ENCODE measurements at regions not wholly inside any gene's neighbourhood (a gene's known extent, or its start where the extent isn't known, plus 50 kb on each side); places are given as distances from the start of the nearest gene placed in this dataset.

DNA sequence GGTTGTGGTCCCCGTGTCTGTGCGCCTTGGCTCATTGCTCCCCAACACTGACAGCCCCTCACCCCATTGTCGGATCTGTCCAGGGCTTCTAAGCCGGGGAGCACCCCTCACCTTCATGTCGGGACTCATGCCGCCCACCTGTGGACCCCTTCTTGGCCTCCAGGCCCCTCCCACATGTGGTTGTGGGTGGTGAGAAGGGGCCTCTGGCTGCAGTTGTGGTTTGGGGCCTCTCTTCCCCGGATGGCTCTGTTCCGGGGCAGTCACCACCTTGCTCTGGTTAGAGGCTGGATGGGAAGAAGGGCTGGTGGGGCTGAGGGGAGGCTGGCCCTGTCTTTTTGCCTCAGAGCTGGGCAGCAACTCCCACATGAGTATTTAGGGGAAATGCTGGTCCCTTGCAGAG is 158.6 kb upstream of the C1orf174 start:
- Histone ChIP-seq H3K27ac (no peak overlapping the region), H3K4me3 (no peak overlapping the region), H3K4me1 (replicated peaks in 1 of 2) (peaks cover 12 to 39% of the 10 kb centered on the region in 2 donors)
- 92 to 100% methylated on average over 1 to 2 of the region's 8 CpGs; no CpG with 5 or more reads in 8 of the 10 experiments for WGBS, 10 experiments
- in situ Hi-C loops (cut with MboI; ENCODE audit: low pct_unique_long_range_greater_than_20kb in 2 of 9, low sequenced_read_pairs in 9 of 9, unreplicated experiment in 9 of 9), result no loop called here
- no peak for ATAC-seq (replicated peaks in 6 of 8)

DNA sequence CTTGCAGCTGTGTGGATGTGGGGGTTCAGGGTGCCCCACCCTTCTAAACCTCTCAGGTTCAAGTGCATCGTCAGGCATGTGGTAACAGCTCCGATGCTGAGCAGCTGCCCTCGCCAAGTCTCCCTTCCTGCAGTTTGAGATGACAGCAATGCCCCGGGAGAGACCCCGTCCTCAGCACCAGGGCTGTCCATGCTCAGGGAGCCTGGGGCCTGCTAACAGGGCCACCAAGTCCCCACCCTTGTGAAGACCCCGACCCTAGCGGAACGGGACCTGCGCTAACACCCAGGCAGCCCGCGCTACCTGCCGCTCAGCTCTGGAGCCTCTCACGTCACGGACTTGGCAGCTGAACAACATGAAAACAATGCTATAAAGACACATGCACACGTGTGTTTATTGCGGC is 159.2 kb upstream of the C1orf174 start:
- H3K4me1 ChIP-seq (replicated peaks in 1 of 2), result peaks cover 10 to 33% of the 10 kb centered on the region in 2 donors
- in situ Hi-C loops (cut with MboI; ENCODE audit: low pct_unique_long_range_greater_than_20kb in 2 of 9, low sequenced_read_pairs in 9 of 9, unreplicated experiment in 9 of 9), result no loop called here
- 0 to 93% (median 73%) methylated on average over 1 to 11 of the region's 16 CpGs; no CpG with 5 or more reads in 6 of the 10 experiments for WGBS, 10 experiments
- ATAC-seq (replicated peaks in 6 of 8), result no peak
- H3K4me3 ChIP-seq, result no peak overlapping the region
- no peak overlapping the region for H3K27ac ChIP-seq

DNA sequence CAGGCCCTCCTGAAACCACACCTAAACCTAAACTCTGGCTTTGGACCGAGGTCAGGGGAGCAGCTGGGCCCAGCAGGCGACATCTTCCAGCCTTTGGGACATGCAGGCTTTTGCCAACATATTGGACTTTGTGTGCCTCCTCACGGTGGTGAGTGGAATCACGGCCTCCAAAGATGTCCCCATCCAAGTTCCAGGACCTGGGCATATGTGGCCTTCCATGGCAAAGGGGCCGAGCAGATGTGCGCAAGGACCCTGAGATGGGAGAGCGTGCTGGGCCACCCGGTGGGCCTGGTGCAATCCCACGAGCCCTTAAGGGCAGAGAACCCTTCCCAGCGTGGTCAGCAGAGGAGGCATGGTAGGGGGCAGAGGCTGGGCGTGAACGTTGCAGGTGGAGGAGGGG is 160.8 kb upstream of the C1orf174 start:
- 17 to 90% (median 53%) methylated on average over 1 to 6 of the region's 12 CpGs; no CpG with 5 or more reads in 3 of the 10 experiments for WGBS, 10 experiments
- in situ Hi-C loops (cut with MboI; ENCODE audit: low pct_unique_long_range_greater_than_20kb in 2 of 9, low sequenced_read_pairs in 9 of 9, unreplicated experiment in 9 of 9), result no loop called here
- no peak overlapping the region for H3K4me3 ChIP-seq
- ATAC-seq (replicated peaks in 6 of 8), result no peak
- peaks cover 4 to 21% of the 10 kb centered on the region in 2 donors for H3K4me1 ChIP-seq (replicated peaks in 1 of 2)
- H3K27ac ChIP-seq, result no peak overlapping the region

GRCh38 chr1:4061521-4062031 is 161.5 kb upstream of the C1orf174 start:
- WGBS, 10 experiments, result 28 to 87% (median 80%) methylated on average over 2 to 16 of the region's 21 CpGs; no CpG with 5 or more reads in 3 of the 10 experiments
- no peak overlapping the region for H3K4me3 ChIP-seq
- ATAC-seq (replicated peaks in 6 of 8), result no peak
- peaks cover 4 to 16% of the 10 kb centered on the region in 2 donors for H3K4me1 ChIP-seq (replicated peaks in 1 of 2)
- no peak overlapping the region for H3K27ac ChIP-seq
- in situ Hi-C loops (cut with MboI; ENCODE audit: low pct_unique_long_range_greater_than_20kb in 2 of 9, low sequenced_read_pairs in 9 of 9, unreplicated experiment in 9 of 9), result no loop called here

DNA sequence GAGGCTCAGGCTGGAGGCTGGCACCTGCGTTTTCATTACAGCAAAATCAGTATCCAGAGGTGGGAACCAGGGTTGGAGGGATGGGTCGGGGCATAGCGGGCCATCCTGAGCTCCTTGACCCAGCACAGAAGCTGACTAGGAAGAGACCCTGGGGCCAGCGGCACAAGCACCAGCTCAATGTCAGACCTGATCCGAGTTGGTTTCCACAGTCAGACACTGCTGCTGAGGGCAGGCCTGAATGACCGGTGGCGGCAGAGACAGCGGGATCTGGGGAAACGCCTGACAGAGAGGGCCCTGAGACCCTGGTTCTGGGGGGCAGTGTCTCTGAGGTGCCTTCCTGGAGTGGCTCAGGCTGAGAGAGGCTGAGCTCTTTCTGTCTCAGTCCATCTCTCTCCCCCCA is 162.0 kb upstream of the C1orf174 start:
- peaks cover under 1 to 11% of the 10 kb centered on the region in 2 donors for H3K4me1 ChIP-seq (replicated peaks in 1 of 2)
- in situ Hi-C loops (cut with MboI; ENCODE audit: low pct_unique_long_range_greater_than_20kb in 2 of 9, low sequenced_read_pairs in 9 of 9, unreplicated experiment in 9 of 9), result no loop called here
- H3K4me3 ChIP-seq, result no peak overlapping the region
- WGBS, 10 experiments, result 0 to 80% (median 73%) methylated on average over 1 to 8 of the region's 9 CpGs; no CpG with 5 or more reads in 4 of the 10 experiments
- ATAC-seq (replicated peaks in 6 of 8), result no peak
- H3K27ac ChIP-seq, result no peak overlapping the region

DNA sequence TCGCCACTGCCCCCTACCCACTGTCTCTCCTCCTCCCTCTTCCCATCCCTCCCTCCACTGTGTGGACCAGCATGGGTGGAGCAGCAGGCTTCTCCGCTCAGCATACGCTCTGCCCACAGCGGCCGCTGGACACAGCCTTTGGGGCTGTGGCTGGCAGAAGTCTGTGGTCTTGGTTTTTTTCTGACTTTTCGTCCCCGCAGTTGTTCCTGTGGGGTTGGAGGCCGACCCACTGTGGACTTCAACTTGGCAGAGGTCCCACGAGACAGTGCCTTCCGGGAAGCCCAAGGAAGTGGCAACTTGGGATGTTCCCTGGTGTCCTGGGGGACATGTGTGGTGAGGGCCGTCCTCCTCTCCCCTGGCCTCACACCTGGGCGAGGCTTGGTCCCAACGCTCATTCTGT is 162.5 kb upstream of the C1orf174 start:
- Histone ChIP-seq H3K4me3 (no peak overlapping the region), H3K27ac (no peak overlapping the region), H3K4me1 (replicated peaks in 1 of 2) (peaks cover 0 to 6% of the 10 kb centered on the region in 2 donors)
- WGBS, 10 experiments, result 0 to 100% (median 66%) methylated on average over 1 to 11 of the region's 13 CpGs; no CpG with 5 or more reads in 4 of the 10 experiments
- ATAC-seq (replicated peaks in 6 of 8), result no peak
- in situ Hi-C loops (cut with MboI; ENCODE audit: low pct_unique_long_range_greater_than_20kb in 2 of 9, low sequenced_read_pairs in 9 of 9, unreplicated experiment in 9 of 9), result no loop called here

- in situ Hi-C loops (cut with MboI; ENCODE audit: low pct_unique_long_range_greater_than_20kb in 2 of 9, low sequenced_read_pairs in 9 of 9, unreplicated experiment in 9 of 9), result no loop called here
- H3K4me3 ChIP-seq, result no peak overlapping the region
- peaks cover 0 to 2% of the 10 kb centered on the region in 2 donors for H3K4me1 ChIP-seq (replicated peaks in 1 of 2)
- no peak overlapping the region for H3K27ac ChIP-seq
- no peak for ATAC-seq (replicated peaks in 6 of 8)
- 70 to 100% (median 89%) methylated on average over 1 to 11 of the region's 15 CpGs; no CpG with 5 or more reads in 6 of the 10 experiments for WGBS, 10 experiments
These were observed 162.9 kb upstream of the C1orf174 start for GRCh38 chr1:4062992-4063391.

DNA sequence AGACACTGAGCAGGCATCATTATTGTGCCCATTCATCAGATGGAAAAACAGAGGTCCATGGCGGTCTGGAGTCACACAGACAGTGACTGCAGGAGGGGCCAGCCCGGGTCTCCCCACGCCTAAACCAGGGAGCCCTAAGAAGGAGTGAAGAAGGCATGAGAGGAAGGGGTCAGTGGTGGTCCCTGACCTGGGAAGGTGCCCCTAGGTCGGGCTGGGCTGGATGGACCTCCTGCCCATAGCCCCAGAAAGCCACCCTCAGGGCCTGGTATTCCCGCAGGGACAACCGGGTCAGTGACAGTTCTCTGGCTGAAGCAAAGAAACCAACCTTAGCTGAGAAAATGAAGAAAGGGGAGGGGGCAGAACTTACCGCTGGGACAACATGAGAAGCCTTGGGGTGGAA is 163.4 kb upstream of the C1orf174 start:
- no peak for ATAC-seq (replicated peaks in 6 of 8)
- in situ Hi-C loops (cut with MboI; ENCODE audit: low pct_unique_long_range_greater_than_20kb in 2 of 9, low sequenced_read_pairs in 9 of 9, unreplicated experiment in 9 of 9), result no loop called here
- 0 to 64% (median 34%) methylated on average over 1 to 6 of the region's 7 CpGs; no CpG with 5 or more reads in 4 of the 10 experiments for WGBS, 10 experiments
- Histone ChIP-seq H3K4me3 (no peak overlapping the region), H3K27ac (no peak overlapping the region), H3K4me1 (replicated peaks in 1 of 2) (no peaks in the 10 kb centered on the region)

DNA sequence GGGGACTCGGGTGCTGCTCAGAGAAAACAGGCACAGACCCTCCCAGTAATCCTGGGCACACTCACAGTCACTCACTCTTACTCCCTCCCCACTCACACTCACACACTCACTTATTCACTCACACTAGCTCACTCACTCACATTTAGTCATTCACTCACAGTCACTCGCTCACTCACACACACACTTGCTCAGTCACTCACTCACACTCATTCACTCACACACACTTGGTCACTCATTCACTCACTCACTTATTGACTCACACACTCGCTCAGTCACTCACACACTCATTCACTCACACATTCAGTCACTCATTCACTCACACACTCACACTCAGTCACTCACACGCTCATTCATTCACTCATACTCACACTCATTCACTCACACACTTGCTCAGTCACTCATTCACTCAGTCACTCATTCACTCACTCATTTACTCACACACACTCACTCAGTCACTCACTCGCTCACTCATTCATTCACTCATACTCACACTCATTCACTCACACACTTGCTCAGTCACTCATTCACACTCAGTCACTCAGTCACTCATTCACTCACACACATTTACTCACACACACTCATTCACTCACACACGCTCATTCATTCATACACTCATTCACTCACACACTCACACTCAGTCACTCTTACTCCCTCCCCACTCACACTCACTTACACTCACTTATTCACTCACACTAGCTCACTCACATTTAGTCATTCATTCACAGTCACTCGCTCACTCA is 164.2 kb upstream of the C1orf174 start:
- H3K4me1 ChIP-seq (replicated peaks in 1 of 2), result no peaks in the 10 kb centered on the region
- no peak overlapping the region for H3K27ac ChIP-seq
- in situ Hi-C loops (cut with MboI; ENCODE audit: low pct_unique_long_range_greater_than_20kb in 2 of 9, low sequenced_read_pairs in 9 of 9, unreplicated experiment in 9 of 9), result no loop called here
- no peak for ATAC-seq (replicated peaks in 6 of 8)
- 53 to 92% (median 76%) methylated on average over 1 to 4 of the region's 7 CpGs; no CpG with 5 or more reads in 5 of the 10 experiments for WGBS, 10 experiments
- H3K4me3 ChIP-seq, result no peak overlapping the region

DNA sequence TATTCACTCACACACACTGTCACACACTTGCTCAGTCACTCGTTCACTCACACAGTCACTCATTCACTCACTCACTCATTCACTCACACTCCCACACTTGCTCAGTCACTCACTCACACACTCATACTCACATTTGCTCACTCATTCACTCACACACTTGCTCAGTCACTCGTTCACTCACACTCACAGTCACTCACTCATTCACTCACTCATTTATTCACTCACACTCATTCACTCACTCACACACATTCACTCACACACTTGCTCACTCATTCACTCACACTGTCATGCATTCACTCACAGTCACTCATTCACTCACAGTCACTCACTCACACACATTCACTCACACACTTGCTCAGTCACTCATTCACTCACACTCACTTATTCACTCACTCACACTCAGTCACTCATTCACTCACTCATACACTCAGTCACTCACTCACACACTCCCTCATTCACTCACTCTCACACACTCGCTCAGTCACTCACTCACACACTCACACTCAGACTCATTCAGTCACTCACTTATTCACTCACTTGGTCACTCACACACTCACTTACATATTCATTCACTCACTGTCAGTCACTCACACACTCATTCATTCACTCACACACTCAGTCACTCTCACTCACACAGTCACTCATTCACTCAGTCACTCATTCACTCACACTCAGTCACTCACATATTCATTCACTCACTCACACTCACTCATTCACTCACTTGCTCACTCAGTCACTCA is 167.0 kb upstream of the C1orf174 start:
- Histone ChIP-seq H3K4me3 (no peak overlapping the region), H3K4me1 (replicated peaks in 1 of 2) (peaks cover 3 to 14% of the 10 kb centered on the region in 2 donors), H3K27ac (no peak overlapping the region)
- ATAC-seq (replicated peaks in 6 of 8), result no peak
- in situ Hi-C loops (cut with MboI; ENCODE audit: low pct_unique_long_range_greater_than_20kb in 2 of 9, low sequenced_read_pairs in 9 of 9, unreplicated experiment in 9 of 9), result no loop called here
- WGBS, 10 experiments, result 0 to 57% (median 20%) methylated on average over 1 to 2 of the region's 3 CpGs; no CpG with 5 or more reads in 7 of the 10 experiments

GRCh38 chr1:4068076-4068475 is 168.0 kb upstream of the C1orf174 start:
- H3K27ac ChIP-seq, result no peak overlapping the region
- in situ Hi-C loops (cut with MboI; ENCODE audit: low pct_unique_long_range_greater_than_20kb in 2 of 9, low sequenced_read_pairs in 9 of 9, unreplicated experiment in 9 of 9), result no loop called here
- WGBS, 10 experiments, result 29 to 70% (median 61%) methylated on average over 1 to 8 of the region's 8 CpGs; no CpG with 5 or more reads in 4 of the 10 experiments
- H3K4me1 ChIP-seq (replicated peaks in 1 of 2), result peaks cover 7 to 25% of the 10 kb centered on the region in 2 donors
- no peak for ATAC-seq (replicated peaks in 6 of 8)
- H3K4me3 ChIP-seq, result no peak overlapping the region

GRCh38 chr1:4071653-4072052 is 171.6 kb upstream of the C1orf174 start:
- H3K27ac ChIP-seq, result no peak overlapping the region
- peak in 5 of 8 experiments; percentile 30 to 79 (median 74) for ATAC-seq (replicated peaks in 6 of 8)
- peaks cover 7 to 45% of the 10 kb centered on the region in 2 donors for H3K4me1 ChIP-seq (replicated peaks in 1 of 2)
- in situ Hi-C loops (cut with MboI; ENCODE audit: low pct_unique_long_range_greater_than_20kb in 2 of 9, low sequenced_read_pairs in 9 of 9, unreplicated experiment in 9 of 9), result no loop called here
- H3K4me3 ChIP-seq, result no peak overlapping the region
- 0 to 70% (median 44%) methylated on average over 1 to 6 of the region's 6 CpGs; no CpG with 5 or more reads in 2 of the 10 experiments for WGBS, 10 experiments

DNA sequence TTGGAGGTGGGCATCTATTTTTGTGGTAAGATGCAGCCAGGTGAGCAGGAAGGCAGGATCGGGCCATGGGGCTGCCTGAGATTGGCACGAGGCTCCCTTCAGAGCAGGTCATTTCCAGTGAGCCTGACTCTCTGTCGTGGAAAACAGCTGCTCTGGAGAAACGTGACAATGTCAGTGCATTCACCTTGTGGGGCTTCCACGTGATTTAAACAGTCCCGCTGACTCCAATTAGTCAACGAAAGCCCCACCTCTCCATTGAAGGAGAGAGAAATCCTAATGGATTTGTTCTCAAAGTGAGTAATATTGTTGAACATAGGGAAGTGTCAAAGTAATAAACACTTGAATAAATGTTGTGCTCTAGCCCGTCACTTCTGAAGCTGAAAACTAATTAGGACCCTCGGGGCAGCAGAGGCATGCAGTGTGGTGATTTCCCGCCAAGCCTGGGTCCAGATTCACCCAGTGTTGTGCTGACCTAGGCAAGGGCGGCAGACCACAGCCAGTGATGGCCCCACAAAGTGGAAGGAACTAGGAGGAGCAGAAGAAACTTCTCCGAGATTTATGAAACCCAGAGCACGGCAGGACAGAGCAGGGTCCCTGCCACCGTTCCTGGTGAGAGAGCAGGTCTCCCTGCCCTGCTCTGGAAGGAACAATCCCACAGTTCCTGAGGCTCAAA is 172.5 kb upstream of the C1orf174 start:
- ATAC-seq (replicated peaks in 6 of 8), result peak in 4 of 8 experiments; percentile 57 to 67 (median 65)
- WGBS, 10 experiments, result 5 to 66% (median 40%) methylated on average over 2 to 13 of the region's 14 CpGs; no CpG with 5 or more reads in 1 of the 10 experiments
- H3K27ac ChIP-seq, result no peak overlapping the region
- H3K4me1 ChIP-seq (replicated peaks in 1 of 2), result peaks cover 7 to 46% of the 10 kb centered on the region in 2 donors
- in situ Hi-C loops (cut with MboI; ENCODE audit: low pct_unique_long_range_greater_than_20kb in 2 of 9, low sequenced_read_pairs in 9 of 9, unreplicated experiment in 9 of 9), result no loop called here
- H3K4me3 ChIP-seq, result no peak overlapping the region

Measured in motor neuron (in vitro differentiated cells).